ENCODE measurements at regions not wholly inside any gene's neighbourhood (a gene's known extent, or its start where the extent isn't known, plus 50 kb on each side); places are given as distances from the start of the nearest gene placed in this dataset.

DNA sequence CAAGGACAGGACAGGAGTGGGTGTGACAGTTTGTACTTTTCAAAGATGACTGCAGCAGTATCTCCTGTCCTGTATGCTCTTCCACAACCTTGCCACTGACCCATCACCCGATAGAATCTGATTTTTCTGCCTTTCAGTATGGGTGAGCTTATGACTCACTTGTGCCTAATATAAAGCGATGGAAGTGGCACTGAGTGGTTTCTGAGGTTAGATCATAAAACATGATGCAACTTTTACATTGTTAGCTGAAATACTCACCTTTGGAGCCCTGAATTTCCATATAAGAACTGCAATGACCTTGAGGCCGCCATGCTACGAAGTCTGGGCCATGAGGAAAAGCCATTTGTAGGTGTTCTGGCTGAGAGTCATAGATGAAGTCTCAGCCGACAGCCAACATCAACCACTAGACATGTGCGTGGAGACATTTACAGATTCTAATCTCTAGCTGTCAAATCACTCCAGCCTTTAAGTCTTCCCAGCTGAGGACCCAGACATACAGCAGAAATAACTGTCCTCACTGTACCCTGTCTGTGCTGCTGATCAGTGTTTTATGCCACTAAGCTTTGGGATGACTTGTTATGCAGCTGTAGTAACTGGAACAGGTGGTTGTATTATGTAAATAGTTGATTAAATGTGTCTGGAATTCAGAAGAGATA lies 105.9 kb upstream of the ARHGAP20 start (continued):
- TF ChIP-seq ZNF518A (tag by site-specific recombination; conservative IDR thresholded peaks at IDR 0.05; ENCODE audit: low read depth) (0 out of 2 replicates have a peak, but pooled peaks have one; percentile 29), ZNF629 (tag by site-specific recombination; IDR thresholded peaks at IDR 0.05) (no peak), SCRT2 (tag by site-specific recombination; IDR thresholded peaks at IDR 0.05) (0 out of 2 replicates have a peak, but pooled peaks have one; percentile 34), ZNF529 (tag by site-specific recombination; IDR thresholded peaks at IDR 0.05; ENCODE audit: insufficient replicate concordance) (no peak)

DNA sequence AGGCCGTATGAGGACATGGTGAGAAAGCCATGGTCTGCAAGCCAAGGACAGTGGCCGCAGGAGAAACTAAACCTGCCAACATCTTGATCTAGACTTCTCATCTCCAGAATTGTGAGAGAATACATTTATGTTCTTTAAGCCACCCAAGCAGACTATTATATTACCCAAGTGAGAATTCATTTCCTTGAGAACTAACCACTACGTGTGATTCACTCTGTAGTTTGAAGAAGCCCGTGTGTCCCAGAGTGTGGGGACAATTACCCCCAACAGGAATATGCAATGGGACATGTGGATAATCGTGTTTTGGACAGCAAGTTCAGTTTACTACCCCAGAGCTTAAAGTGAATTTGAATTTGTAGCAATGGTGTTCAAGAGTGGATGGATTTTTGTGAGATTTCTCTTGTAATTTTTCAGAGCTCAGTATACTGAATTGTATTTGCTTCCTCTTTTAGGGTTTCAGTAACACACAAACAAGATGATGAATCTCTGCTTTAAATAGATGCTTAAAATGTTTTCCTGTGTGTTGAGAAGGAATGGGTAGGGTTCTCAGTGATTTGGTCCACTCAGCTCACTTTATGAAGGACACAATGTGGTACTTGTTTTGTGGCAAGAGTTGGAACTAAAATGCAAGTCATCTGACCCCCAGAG lies 100.0 kb upstream of the ARHGAP20 start:
- CTCF ChIA-PET = no interaction called here
- no peak for TF ChIP-seq SP3 (tag by site-specific recombination; IDR thresholded peaks at IDR 0.05)
- no peak for TF ChIP-seq ZIC2 (tag by site-specific recombination; IDR thresholded peaks at IDR 0.05)

GRCh38 chr11:110809417-110810199 lies 97.4 kb upstream of the ARHGAP20 start:
- Histone ChIP-seq H3K27ac (ENCODE audit: extremely low read depth, low read depth, low read length) (no peak overlapping the region), H3K4me3 (ENCODE audit: low read depth, low read length) (no peak overlapping the region), H3K36me3 (ENCODE audit: control insufficient read depth in 2 of 2, insufficient read depth in 1 of 2, low read length in 2 of 2) (no peaks in the 10 kb centered on the region), H3K4me1 (ENCODE audit: control insufficient read depth, insufficient read depth, low read length) (no peaks in the 10 kb centered on the region), H3K9me3 (ENCODE audit: control insufficient read depth, insufficient read depth, low read depth, low read length) (no peaks in the 10 kb centered on the region)
- POLR2A ChIA-PET = no interaction called here
- CTCF ChIA-PET = no interaction called here
- TF ChIP-seq ZNF211 (tag by site-specific recombination; IDR thresholded peaks at IDR 0.05; ENCODE audit: low read depth) (no peak), ZNF747 (tag by site-specific recombination; IDR thresholded peaks at IDR 0.05) (no peak), ZNF596 (tag by site-specific recombination; IDR thresholded peaks at IDR 0.05) (no peak), WT1 (tag by site-specific recombination; IDR thresholded peaks at IDR 0.05) (no peak), ZNF16 (tag by site-specific recombination; IDR thresholded peaks at IDR 0.05; ENCODE audit: low read depth) (no peak), ZNF146 (tag by site-specific recombination; IDR thresholded peaks at IDR 0.05) (no peak), ZEB2 (tag by site-specific recombination; IDR thresholded peaks at IDR 0.05) (no peak), KLF10 (tag by site-specific recombination; IDR thresholded peaks at IDR 0.05) (no peak), ZSCAN30 (tag by site-specific recombination; IDR thresholded peaks at IDR 0.05) (no peak), ZNF600 (tag by site-specific recombination; IDR thresholded peaks at IDR 0.05) (no peak), SCRT1 (tag by site-specific recombination; IDR thresholded peaks at IDR 0.05; ENCODE audit: borderline replicate concordance) (no peak), ZNF571 (tag by site-specific recombination; IDR thresholded peaks at IDR 0.05) (no peak), ZBTB1 (tag by site-specific recombination; IDR thresholded peaks at IDR 0.05) (no peak), ZFP3 (tag by site-specific recombination; IDR thresholded peaks at IDR 0.05; ENCODE audit: low read depth) (no peak), EGR2 (tag by site-specific recombination; IDR thresholded peaks at IDR 0.05; ENCODE audit: low read depth) (no peak), ZNF837 (tag by site-specific recombination; IDR thresholded peaks at IDR 0.05) (no peak), ZFP37 (tag by site-specific recombination; IDR thresholded peaks at IDR 0.05) (no peak)
- TF ChIP-seq, protein P1, sequence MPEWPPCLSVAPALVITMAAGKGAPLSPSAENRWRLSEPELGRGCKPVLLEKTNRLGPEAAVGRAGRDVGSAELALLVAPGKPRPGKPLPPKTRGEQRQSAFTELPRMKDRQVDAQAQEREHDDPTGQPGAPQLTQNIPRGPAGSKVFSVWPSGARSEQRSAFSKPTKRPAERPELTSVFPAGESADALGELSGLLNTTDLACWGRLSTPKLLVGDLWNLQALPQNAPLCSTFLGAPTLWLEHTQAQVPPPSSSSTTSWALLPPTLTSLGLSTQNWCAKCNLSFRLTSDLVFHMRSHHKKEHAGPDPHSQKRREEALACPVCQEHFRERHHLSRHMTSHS (tag by site-specific recombination; IDR thresholded peaks at IDR 0.05) = no peak
- TF ChIP-seq, protein P2, sequence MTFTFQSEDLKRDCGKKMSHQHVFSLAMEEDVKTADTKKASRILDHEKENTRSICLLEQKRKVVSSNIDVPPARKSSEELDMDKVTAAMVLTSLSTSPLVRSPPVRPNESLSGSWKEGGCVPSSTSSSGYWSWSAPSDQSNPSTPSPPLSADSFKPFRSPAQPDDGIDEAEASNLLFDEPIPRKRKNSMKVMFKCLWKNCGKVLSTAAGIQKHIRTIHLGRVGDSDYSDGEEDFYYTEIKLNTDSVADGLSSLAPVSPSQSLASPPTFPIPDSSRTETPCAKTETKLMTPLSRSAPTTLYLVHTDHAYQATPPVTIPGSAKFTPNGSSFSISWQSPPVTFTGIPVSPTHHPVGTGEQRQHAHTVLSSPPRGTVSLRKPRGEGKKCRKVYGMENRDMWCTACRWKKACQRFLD (tag by site-specific recombination; IDR thresholded peaks at IDR 0.05) = no peak

More for the DNA sequence above, 100.0 kb upstream of the ARHGAP20 start:
- H3K27ac ChIP-seq (ENCODE audit: extremely low read depth, low read depth, low read length) = no peak overlapping the region
- H3K4me3 ChIP-seq (ENCODE audit: low read depth, low read length) = no peak overlapping the region
- POLR2A ChIA-PET = no interaction called here
- no peaks in the 10 kb centered on the region for H3K4me1 ChIP-seq (ENCODE audit: control insufficient read depth, insufficient read depth, low read length)
- H3K9me3 ChIP-seq (ENCODE audit: control insufficient read depth, insufficient read depth, low read depth, low read length) = no peaks in the 10 kb centered on the region
- H3K36me3 ChIP-seq (ENCODE audit: control insufficient read depth in 2 of 2, insufficient read depth in 1 of 2, low read length in 2 of 2) = no peaks in the 10 kb centered on the region
